SK-N-SH (cell line): ENCODE measurements at regions not wholly inside any gene's neighbourhood (a gene's known extent, or its start where the extent isn't known, plus 50 kb on each side); places are given as distances from the start of the nearest gene placed in this dataset.

Experiments used
- CTCF ChIA-PET: fragments of 300-600, 350-600 bp; formaldehyde crosslinking; extraction: SDS; loops from one replicate; lab custom pipeline; 2021; lab: Yijun Ruan, JAX
- POLR2A ChIA-PET: fragments of 350-600 bp; sonication (Branson Sonifier 250); formaldehyde crosslinking; extraction: SDS; loops from one replicate; lab custom pipeline; 2020; ENCODE audit warnings: antibody characterized with exemption, inconsistent platforms; lab: Yijun Ruan, JAX
- DNase-seq: peaks from one replicate; pipeline ENCODE4 v3.0.0; 2012
- H2AFZ ChIP-seq: fragments of 200-600 bp; sonication (generic); 2 replicates; pipeline ENCODE4 v1.8.1; 2016; ENCODE audit warnings: antibody characterized with exemption, mild to moderate bottlenecking, low read depth
- H3F3A ChIP-seq: fragments of 200-600 bp; sonication (generic); replicated peaks from 2 replicates; pipeline ENCODE3; 2016; ENCODE audit warnings: antibody characterized with exemption, mild to moderate bottlenecking; ENCODE audit not compliant: insufficient read depth
- H3K27ac ChIP-seq, 2 experiments: fragments of 200-500 bp in 1 of 2; fragments of 200-600 bp in 1 of 2; sonication (Bioruptor generic) in 1 of 2; sonication (generic), shearing (Covaris generic) in 1 of 2; 2 replicates each; pipeline versions ENCODE4 v1.5.1 to v1.6.1; 2014 to 2016; ENCODE audit warnings: low read depth in 2 of 2, inconsistent platforms in 1 of 2, low read length in 1 of 2, mild to moderate bottlenecking in 1 of 2, mixed read lengths in 1 of 2
- H3K27me3 ChIP-seq: fragments of 200-600 bp; sonication (generic), shearing (Covaris generic); 2 replicates; pipeline ENCODE4 v1.6.1; 2016; ENCODE audit warnings: mixed run types; ENCODE audit not compliant: insufficient read depth
- H3K36me3 ChIP-seq, 2 experiments: fragments of 200-500 bp in 1 of 2; fragments of 200-600 bp in 1 of 2; sonication (Bioruptor generic) in 1 of 2; sonication (generic) in 1 of 2; replicated peaks in 1 of 2; 2 replicates each; pipeline versions ENCODE3 to v1.5.1; 2014 to 2016; ENCODE audit warnings: low read length in 1 of 2, mild to moderate bottlenecking in 1 of 2; ENCODE audit not compliant: insufficient read depth in 2 of 2, control insufficient read depth in 1 of 2
- H3K4me1 ChIP-seq, 2 experiments: fragments of 200-500 bp in 1 of 2; fragments of 200-600 bp in 1 of 2; sonication (Bioruptor generic) in 1 of 2; sonication (generic), shearing (Covaris generic) in 1 of 2; 2 replicates each; pipeline versions ENCODE4 v1.5.1 to v1.6.1; 2014 to 2016; ENCODE audit warnings: low read depth in 1 of 2, low read length in 1 of 2, mixed run types in 1 of 2; ENCODE audit not compliant: insufficient read depth in 2 of 2, control insufficient read depth in 1 of 2
- H3K4me2 ChIP-seq: fragments of 200-600 bp; sonication (generic), shearing (Covaris generic); 2 replicates; pipeline ENCODE4 v1.6.1; 2017; ENCODE audit warnings: mixed run types
- H3K4me3 ChIP-seq, 2 experiments: fragments of 200-500 bp in 1 of 2; fragments of 200-600 bp in 1 of 2; sonication (Bioruptor generic) in 1 of 2; sonication (generic), shearing (Covaris generic) in 1 of 2; 2 replicates each; pipeline versions ENCODE4 v1.5.1 to v1.8.1; 2014 to 2016; ENCODE audit warnings: low read depth in 2 of 2, inconsistent platforms in 1 of 2, low read length in 1 of 2, mild to moderate bottlenecking in 1 of 2, mixed read lengths in 1 of 2, moderate library complexity in 1 of 2
- H3K79me2 ChIP-seq: fragments of 200-600 bp; sonication (generic); 2 replicates; pipeline ENCODE4 v1.8.1; 2017; ENCODE audit warnings: mild to moderate bottlenecking; ENCODE audit not compliant: insufficient read depth
- H3K9ac ChIP-seq: fragments of 200-600 bp; sonication (generic); 2 replicates; pipeline ENCODE4 v1.6.1; 2017; ENCODE audit warnings: mixed run types
- H3K9me2 ChIP-seq: fragments of 200-600 bp; sonication (generic); 2 replicates; pipeline ENCODE4 v1.6.1; 2017; ENCODE audit warnings: mixed run types
- H3K9me3 ChIP-seq: fragments of 200-600 bp; sonication (generic); 2 replicates; pipeline ENCODE4 v1.6.1; 2017; ENCODE audit warnings: mixed run types, mild to moderate bottlenecking, moderate library complexity
- H4K20me1 ChIP-seq: fragments of 200-600 bp; sonication (generic); 2 replicates; pipeline ENCODE4 v1.6.1; 2017; ENCODE audit warnings: mild to moderate bottlenecking, mixed run types; ENCODE audit not compliant: insufficient read depth
- CHD2 ChIP-seq: fragments of 150-350 bp; IDR thresholded peaks from 2 replicates; pipeline ENCODE4 v1.6.1; 2018; ENCODE audit warnings: low read length; ENCODE audit not compliant: partially characterized antibody
- EZH2phosphoT487 ChIP-seq: fragments of 200-600 bp; sonication (generic); IDR thresholded peaks from 2 replicates; pipeline ENCODE4 v1.6.1; 2017; ENCODE audit warnings: low read depth, mixed run types, mild to moderate bottlenecking, antibody characterized with exemption, moderate library complexity, borderline replicate concordance
- GABPA ChIP-seq: IDR thresholded peaks from 2 replicates; pipeline ENCODE4 v1.4.0; 2012; ENCODE audit warnings: low read depth, mild to moderate bottlenecking
- GATA2 ChIP-seq: sonication (generic); formaldehyde crosslinking; IDR thresholded peaks from 2 replicates; pipeline ENCODE4 v1.5.0; 2020; ENCODE audit warnings: mild to moderate bottlenecking, missing genetic modification reagents
- IRF3 ChIP-seq: fragments of 150-350 bp; IDR thresholded peaks from 2 replicates; pipeline ENCODE4 v1.6.1; 2016; ENCODE audit warnings: mild to moderate bottlenecking, low read depth, low read length
- MAX ChIP-seq: IDR thresholded peaks from 2 replicates; pipeline ENCODE4 v1.4.0; 2012; ENCODE audit warnings: low read depth
- MEF2A ChIP-seq: IDR thresholded peaks from 2 replicates; pipeline ENCODE4 v1.4.0; 2012; ENCODE audit warnings: low read depth, borderline replicate concordance
- MXI1 ChIP-seq: IDR thresholded peaks from 2 replicates; pipeline ENCODE4 v1.6.1; 2012; ENCODE audit warnings: mild to moderate bottlenecking, low read depth, low read length, improper control_type of control experiment
- PBX3 ChIP-seq: IDR thresholded peaks from 2 replicates; pipeline ENCODE4; 2012
- POLR2AphosphoS5 ChIP-seq: IDR thresholded peaks from 2 replicates; pipeline ENCODE4 v1.6.1; 2012; ENCODE audit warnings: low read depth, low read length
- RCOR1 ChIP-seq: fragments of 150-350 bp; IDR thresholded peaks from 2 replicates; pipeline ENCODE4 v1.6.1; 2017; ENCODE audit warnings: antibody characterized with exemption, low read length
- REST ChIP-seq: IDR thresholded peaks from 2 replicates; pipeline ENCODE4 v1.6.1; 2012; ENCODE audit warnings: mild to moderate bottlenecking, low read depth, low read length, moderate library complexity
- RFX5 ChIP-seq: IDR thresholded peaks from 2 replicates; pipeline ENCODE4 v1.6.1; 2012; ENCODE audit warnings: mild to moderate bottlenecking, improper control_type of control experiment, low read length
- RXRA ChIP-seq: IDR thresholded peaks from 2 replicates; pipeline ENCODE4 v1.4.0; 2012; ENCODE audit warnings: low read depth, mild to moderate bottlenecking, borderline replicate concordance
- SIN3A ChIP-seq: IDR thresholded peaks from 2 replicates; pipeline ENCODE4 v1.6.1; 2012; ENCODE audit warnings: low read depth, mild to moderate bottlenecking, low read length, moderate library complexity, borderline replicate concordance
- TAF1 ChIP-seq: IDR thresholded peaks from 2 replicates; pipeline ENCODE4 v1.6.1; 2012; ENCODE audit warnings: low read depth, mild to moderate bottlenecking, low read length, moderate library complexity, borderline replicate concordance
- YY1 ChIP-seq: IDR thresholded peaks from 2 replicates; pipeline ENCODE4 v1.4.0; 2012; ENCODE audit warnings: low read depth, mild to moderate bottlenecking
- WGBS: methylation state at CpG from one replicate; pipeline ENCODE4 v1.1.6; 2017; ENCODE audit warnings: low lambda C conversion rate; 5-methylcytosine and 5-hydroxymethylcytosine counted together

- TF ChIP-seq REST = no peak
- TF ChIP-seq IRF3 = no peak
- TF ChIP-seq RCOR1 = no peak
- TF ChIP-seq TAF1 = no peak
- no peak for TF ChIP-seq CHD2
- no peak for TF ChIP-seq RXRA
- TF ChIP-seq RFX5 = no peak
- no peak for TF ChIP-seq PBX3
- TF ChIP-seq POLR2AphosphoS5 = no peak
These were observed 561.9 kb upstream of the KCND2 start (continued) for GRCh38 chr7:119711104-119711503.

- WGBS = 37% methylated on average over 4 of the region's 4 CpGs
- Histone ChIP-seq H3K27me3 (no peaks in the 10 kb centered on the region), H3K9ac (no peak overlapping the region), H3K4me1 (no peaks in the 10 kb centered on the region), H3K9me2 (peaks cover 5% of the 10 kb centered on the region; the same call in 1 of the 2 replicates), H3K9me3 (peaks cover 5% of the 10 kb centered on the region; the same call in 1 of the 2 replicates), H3K36me3 (no peaks in the 10 kb centered on the region), H2AFZ (no peak overlapping the region), H3K79me2 (no peaks in the 10 kb centered on the region), H3K4me3 (no peak overlapping the region), H3F3A (no peaks in the 10 kb centered on the region), H3K27ac (no peak overlapping the region), H3K4me2 (no peak overlapping the region), H4K20me1 (no peaks in the 10 kb centered on the region)
- TF ChIP-seq YY1 (no peak), GATA2 (no peak), MEF2A (no peak), MAX (no peak), GABPA (no peak), SIN3A (no peak), EZH2phosphoT487 (no peak), TAF1 (no peak), MXI1 (no peak)
- ChIA-PET CTCF (no interaction called here), POLR2A (no interaction called here)
- DNase-seq = no peak
These were observed 560.0 kb upstream of the KCND2 start for GRCh38 chr7:119712886-119713462.
